ENCODE measurements at regions not wholly inside any gene's neighbourhood (a gene's known extent, or its start where the extent isn't known, plus 50 kb on each side); places are given as distances from the start of the nearest gene placed in this dataset.

DNA sequence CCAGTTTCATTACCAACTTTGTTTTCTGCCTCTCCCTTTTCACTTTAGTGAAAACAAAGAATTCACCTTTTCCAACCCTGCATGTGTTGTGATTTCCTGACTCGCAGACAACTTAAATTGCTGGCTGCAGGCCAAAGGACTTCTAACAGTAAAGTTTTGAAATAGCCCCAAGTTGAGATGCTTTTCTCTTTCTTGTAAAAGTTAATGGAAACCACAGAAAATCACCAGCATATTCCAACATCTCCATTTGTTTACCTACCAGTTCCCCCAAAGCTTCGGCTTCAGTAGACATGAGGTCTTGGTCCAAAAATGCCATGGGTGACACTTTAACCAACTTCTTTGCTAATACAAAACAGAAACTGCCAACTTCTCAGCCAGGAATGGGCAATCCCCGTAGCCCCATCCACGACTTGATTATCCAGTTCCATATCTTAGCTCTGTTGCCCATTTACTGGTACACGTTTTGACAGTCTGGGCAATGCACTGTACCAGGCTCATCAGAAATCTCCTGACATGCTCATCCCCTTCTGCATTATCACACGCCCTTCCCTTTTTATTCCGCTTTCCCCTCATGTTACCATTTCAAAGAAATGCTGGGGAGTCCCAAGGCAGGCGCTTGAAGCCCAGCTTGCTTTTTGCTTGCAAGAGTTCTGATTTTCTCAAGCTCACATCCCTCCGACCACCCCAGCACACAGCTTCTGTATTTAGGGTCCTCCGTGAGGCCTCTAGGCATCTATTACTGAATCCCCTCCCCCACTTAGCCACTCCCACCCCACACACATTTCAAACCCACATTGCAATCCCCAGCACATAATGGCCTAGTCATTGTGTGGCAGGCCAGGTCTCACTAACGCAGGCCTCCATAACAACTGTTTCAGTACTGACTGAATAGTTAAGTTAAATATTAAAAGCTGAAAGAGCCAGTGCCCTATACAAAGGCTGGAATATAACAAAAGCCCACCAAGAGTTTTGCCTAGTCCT, 137.9 kb upstream of the S100G start:
- TF ChIP-seq YY1 (IDR thresholded peaks at IDR 0.05; ENCODE audit: insufficient read depth, insufficient read length) = no peak
- TF ChIP-seq ZNF274 (IDR thresholded peaks at IDR 0.05; ENCODE audit: low read depth, low read length) = no peak
